ENCODE measurements at regions not wholly inside any gene's neighbourhood (a gene's known extent, or its start where the extent isn't known, plus 50 kb on each side); places are given as distances from the start of the nearest gene placed in this dataset.

- H3K27ac ChIP-seq = no peak overlapping the region
- TF ChIP-seq CTCF (IDR thresholded peaks at IDR 0.05) = no peak
- no peaks in the 10 kb centered on the region for H3K36me3 ChIP-seq (ENCODE audit: control insufficient read depth, insufficient read depth, low read length)
- no peaks in the 10 kb centered on the region for H3K9me3 ChIP-seq (ENCODE audit: control insufficient read depth, low read length)
- no peak overlapping the region for H2AFZ ChIP-seq
- H3K4me1 ChIP-seq = no peaks in the 10 kb centered on the region
- no peaks in the 10 kb centered on the region for H3K79me2 ChIP-seq
- no peak overlapping the region for H3K4me3 ChIP-seq (ENCODE audit: low read depth, low read length)
- no peak overlapping the region for H3K9ac ChIP-seq
- no peak overlapping the region for H3K4me2 ChIP-seq (ENCODE audit: low read length)
- H3K27me3 ChIP-seq (ENCODE audit: control insufficient read depth, insufficient read depth, low read length) = no peaks in the 10 kb centered on the region
Measured at GRCh38 chr21:19268686-19269085, 865.1 kb upstream of the TMPRSS15 start.

DNA sequence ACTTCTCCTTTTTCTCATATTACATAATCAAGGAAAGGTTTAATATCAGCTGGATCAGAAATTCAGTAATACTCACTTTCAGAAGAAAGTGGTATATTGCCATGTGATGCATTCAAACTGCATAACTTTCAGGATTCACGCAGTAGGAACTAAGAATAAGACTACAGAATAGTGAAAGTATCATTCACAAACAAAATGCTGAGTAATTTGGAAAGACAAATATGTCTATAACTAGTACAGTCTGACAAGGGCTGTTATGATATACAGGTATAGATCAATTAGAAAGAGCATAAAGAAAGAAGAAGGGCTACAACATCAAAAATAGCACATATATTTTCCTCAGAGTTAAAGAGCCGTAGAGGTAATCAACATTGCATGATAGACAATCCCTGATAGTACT, 871.5 kb upstream of the TMPRSS15 start:
- Histone ChIP-seq H3K9me3 (ENCODE audit: control insufficient read depth, low read length) (no peaks in the 10 kb centered on the region), H2AFZ (no peak overlapping the region), H3K27me3 (ENCODE audit: control insufficient read depth, insufficient read depth, low read length) (no peaks in the 10 kb centered on the region), H3K36me3 (ENCODE audit: control insufficient read depth, insufficient read depth, low read length) (no peaks in the 10 kb centered on the region), H3K4me3 (ENCODE audit: low read depth, low read length) (no peak overlapping the region), H3K9ac (no peak overlapping the region), H3K4me2 (ENCODE audit: low read length) (no peak overlapping the region), H3K4me1 (no peaks in the 10 kb centered on the region), H3K27ac (no peak overlapping the region), H3K79me2 (no peaks in the 10 kb centered on the region)
- no peak for TF ChIP-seq CTCF (IDR thresholded peaks at IDR 0.05)

GRCh38 chr21:19276665-19277064, 873.1 kb upstream of the TMPRSS15 start:
- H3K27me3 ChIP-seq (ENCODE audit: control insufficient read depth, insufficient read depth, low read length) = no peaks in the 10 kb centered on the region
- no peak overlapping the region for H2AFZ ChIP-seq
- no peaks in the 10 kb centered on the region for H3K9me3 ChIP-seq (ENCODE audit: control insufficient read depth, low read length)
- H3K4me3 ChIP-seq (ENCODE audit: low read depth, low read length) = no peak overlapping the region
- H3K4me1 ChIP-seq = no peaks in the 10 kb centered on the region
- no peak overlapping the region for H3K27ac ChIP-seq
- H3K9ac ChIP-seq = no peak overlapping the region
- no peak overlapping the region for H3K4me2 ChIP-seq (ENCODE audit: low read length)
- H3K79me2 ChIP-seq = no peaks in the 10 kb centered on the region
- H3K36me3 ChIP-seq (ENCODE audit: control insufficient read depth, insufficient read depth, low read length) = no peaks in the 10 kb centered on the region
- no peak for TF ChIP-seq CTCF (IDR thresholded peaks at IDR 0.05)

- Histone ChIP-seq H3K9ac (no peak overlapping the region), H3K27me3 (ENCODE audit: control insufficient read depth, insufficient read depth, low read length) (no peaks in the 10 kb centered on the region), H3K79me2 (no peaks in the 10 kb centered on the region), H3K9me3 (ENCODE audit: control insufficient read depth, low read length) (no peaks in the 10 kb centered on the region), H3K27ac (no peak overlapping the region), H2AFZ (no peak overlapping the region), H3K4me2 (ENCODE audit: low read length) (no peak overlapping the region), H3K36me3 (ENCODE audit: control insufficient read depth, insufficient read depth, low read length) (no peaks in the 10 kb centered on the region), H3K4me1 (no peaks in the 10 kb centered on the region), H3K4me3 (ENCODE audit: low read depth, low read length) (no peak overlapping the region)
- TF ChIP-seq CTCF (IDR thresholded peaks at IDR 0.05) = no peak
Measured at GRCh38 chr21:19286876-19287275, 883.3 kb upstream of the TMPRSS15 start.

GRCh38 chr21:19290328-19290727, 886.7 kb upstream of the TMPRSS15 start:
- no peak overlapping the region for H3K4me2 ChIP-seq (ENCODE audit: low read length)
- no peak overlapping the region for H3K4me3 ChIP-seq (ENCODE audit: low read depth, low read length)
- TF ChIP-seq CTCF (IDR thresholded peaks at IDR 0.05) = no peak
- H3K4me1 ChIP-seq = no peaks in the 10 kb centered on the region
- no peaks in the 10 kb centered on the region for H3K27me3 ChIP-seq (ENCODE audit: control insufficient read depth, insufficient read depth, low read length)
- no peaks in the 10 kb centered on the region for H3K9me3 ChIP-seq (ENCODE audit: control insufficient read depth, low read length)
- H3K79me2 ChIP-seq = no peaks in the 10 kb centered on the region
- H3K36me3 ChIP-seq (ENCODE audit: control insufficient read depth, insufficient read depth, low read length) = no peaks in the 10 kb centered on the region
- no peak overlapping the region for H2AFZ ChIP-seq
- H3K9ac ChIP-seq = no peak overlapping the region
- no peak overlapping the region for H3K27ac ChIP-seq
